ENCODE measurements at regions not wholly inside any gene's neighbourhood (a gene's known extent, or its start where the extent isn't known, plus 50 kb on each side); places are given as distances from the start of the nearest gene placed in this dataset.

DNA sequence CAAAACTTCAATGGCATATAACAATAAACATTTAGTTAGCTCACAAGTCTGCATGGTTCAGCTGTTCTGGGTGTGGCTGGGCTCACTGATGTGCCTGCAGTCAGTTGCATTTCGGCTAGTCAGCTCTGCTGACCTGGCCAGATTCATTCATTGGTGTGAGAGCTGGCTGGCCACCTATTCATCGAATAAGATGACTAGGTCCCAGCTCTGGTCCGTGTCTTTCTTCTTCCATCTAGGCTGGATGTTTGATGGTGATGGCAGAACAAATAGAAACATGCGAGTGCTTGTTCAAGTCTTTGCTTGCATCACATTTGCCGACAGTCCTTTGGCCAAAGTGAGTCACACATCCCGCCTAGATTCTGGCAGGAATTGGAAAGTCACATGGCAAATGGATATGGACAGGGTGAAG is 203.3 kb upstream of the CRY1 start:
- H3K4me1 ChIP-seq (ENCODE audit: insufficient read depth, low read length) = no peaks in the 10 kb centered on the region
- Mint-ChIP-seq H3K4me1 (no peaks in the 10 kb centered on the region), H3K36me3 (ENCODE audit: insufficient read depth in 1 of 3, low read depth in 3 of 3) (no peaks in the 10 kb centered on the region), H3K4me3 (no peak overlapping the region), H3K27me3 (ENCODE audit: low read depth) (peaks cover 3% of the 10 kb centered on the region; the same call in 1 of the 2 replicates), H3K9me3 (no peaks in the 10 kb centered on the region), H3K27ac (no peak overlapping the region)
- no CpG with 5 or more reads among the region's 6 CpGs for WGBS (ENCODE audit: extremely low coverage, insufficient read length, low lambda C conversion rate)
- no peak overlapping the region for H4K5ac ChIP-seq (ENCODE audit: insufficient read length, low read depth, low read length)
- H2AFZ ChIP-seq (ENCODE audit: low read length) = no peak overlapping the region
- no peak overlapping the region for H2AK5ac ChIP-seq (ENCODE audit: insufficient read length, low read length)
- H2BK120ac ChIP-seq (ENCODE audit: low read depth, low read length, poor library complexity, severe bottlenecking) = no peak overlapping the region
- H2BK5ac ChIP-seq (ENCODE audit: insufficient read length, low read length) = no peak overlapping the region
- no peak overlapping the region for H3K18ac ChIP-seq (ENCODE audit: insufficient read length, low read depth, low read length)
- H3K27me3 ChIP-seq (ENCODE audit: insufficient read depth, low read length) = no peaks in the 10 kb centered on the region
- no peak overlapping the region for H4K91ac ChIP-seq (ENCODE audit: insufficient read length, low read depth, low read length)
- no peaks in the 10 kb centered on the region for H3K9me3 ChIP-seq (ENCODE audit: control insufficient read depth, low read depth, low read length)
- no peaks in the 10 kb centered on the region for H3K79me1 ChIP-seq (ENCODE audit: insufficient read depth, low read depth, low read length, poor library complexity, severe bottlenecking)
- no peak overlapping the region for H3K4ac ChIP-seq (ENCODE audit: low read depth, low read length)
- H3K23ac ChIP-seq (ENCODE audit: insufficient read length, low read depth, low read length) = no peak overlapping the region
- H2BK15ac ChIP-seq (ENCODE audit: low read depth, low read length) = no peak overlapping the region
- H3K56ac ChIP-seq (ENCODE audit: insufficient read length, low read depth, low read length) = no peak overlapping the region
- no peak overlapping the region for H3K14ac ChIP-seq (ENCODE audit: insufficient read depth, low read length)
- H4K20me1 ChIP-seq (ENCODE audit: control insufficient read depth, insufficient read depth, insufficient read length) = no peaks in the 10 kb centered on the region
- no peak overlapping the region for H3K27ac ChIP-seq (ENCODE audit: insufficient read length, low read depth, low read length)
- no peak overlapping the region for H3K9ac ChIP-seq (ENCODE audit: extremely low read depth, insufficient read length, low read length)
- H3K79me2 ChIP-seq (ENCODE audit: insufficient read depth, low read length) = no peaks in the 10 kb centered on the region
- H2BK12ac ChIP-seq (ENCODE audit: insufficient read length, low read depth, low read length) = no peak overlapping the region
- no peak overlapping the region for H4K8ac ChIP-seq (replicated peaks; ENCODE audit: insufficient read length, low read depth, low read length)
- no peak overlapping the region for H3T11ph ChIP-seq (ENCODE audit: low read length)
- DNase-seq = no peak
- TF ChIP-seq, protein P1, sequence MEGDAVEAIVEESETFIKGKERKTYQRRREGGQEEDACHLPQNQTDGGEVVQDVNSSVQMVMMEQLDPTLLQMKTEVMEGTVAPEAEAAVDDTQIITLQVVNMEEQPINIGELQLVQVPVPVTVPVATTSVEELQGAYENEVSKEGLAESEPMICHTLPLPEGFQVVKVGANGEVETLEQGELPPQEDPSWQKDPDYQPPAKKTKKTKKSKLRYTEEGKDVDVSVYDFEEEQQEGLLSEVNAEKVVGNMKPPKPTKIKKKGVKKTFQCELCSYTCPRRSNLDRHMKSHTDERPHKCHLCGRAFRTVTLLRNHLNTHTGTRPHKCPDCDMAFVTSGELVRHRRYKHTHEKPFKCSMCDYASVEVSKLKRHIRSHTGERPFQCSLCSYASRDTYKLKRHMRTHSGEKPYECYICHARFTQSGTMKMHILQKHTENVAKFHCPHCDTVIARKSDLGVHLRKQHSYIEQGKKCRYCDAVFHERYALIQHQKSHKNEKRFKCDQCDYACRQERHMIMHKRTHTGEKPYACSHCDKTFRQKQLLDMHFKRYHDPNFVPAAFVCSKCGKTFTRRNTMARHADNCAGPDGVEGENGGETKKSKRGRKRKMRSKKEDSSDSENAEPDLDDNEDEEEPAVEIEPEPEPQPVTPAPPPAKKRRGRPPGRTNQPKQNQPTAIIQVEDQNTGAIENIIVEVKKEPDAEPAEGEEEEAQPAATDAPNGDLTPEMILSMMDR (conservative IDR thresholded peaks at IDR 0.05) = no peak
- H3K23me2 ChIP-seq (ENCODE audit: insufficient read length, low read depth, low read length, poor library complexity, severe bottlenecking) = no peaks in the 10 kb centered on the region
- no peak overlapping the region for H2BK20ac ChIP-seq (ENCODE audit: low read depth, low read length, poor library complexity, severe bottlenecking)
- no peak overlapping the region for H3K4me2 ChIP-seq (ENCODE audit: insufficient read depth, insufficient read length, low read length)

All from H9 (cell line).